Natural killer cell (primary cell): ENCODE measurements at regions not wholly inside any gene's neighbourhood (a gene's known extent, or its start where the extent isn't known, plus 50 kb on each side); places are given as distances from the start of the nearest gene placed in this dataset.

Source experiments
- ATAC-seq, 3 donors: fragments of 150-1000 bp in 2 of 3; fragments of 200-7000 bp in 1 of 3; cut with Tn5 transposase; 1 replicate in 1 of 3; 2 replicates in 2 of 3; pipeline ENCODE4 v1.10.0; 2021; ENCODE audit warnings: mild to moderate bottlenecking in 2 of 3, moderate library complexity in 2 of 3
- DNase-seq, 2 donors: peaks; one replicate each; pipeline versions ENCODE4 v3.0.0 to v3.0.0-alpha.2; 2013 to 2021; ENCODE audit warnings: mixed read lengths in 1 of 2
- H3K27ac ChIP-seq: one replicate; pipeline ENCODE4 v1.5.1; 2013; ENCODE audit warnings: mild to moderate bottlenecking, low read length
- H3K27me3 ChIP-seq: one replicate; pipeline ENCODE4 v1.6.1; 2013; ENCODE audit warnings: low read length; ENCODE audit not compliant: control insufficient read depth, insufficient read depth
- H3K36me3 ChIP-seq: one replicate; pipeline ENCODE4 v1.6.1; 2013; ENCODE audit warnings: low read length; ENCODE audit not compliant: control insufficient read depth, insufficient read depth
- H3K4me1 ChIP-seq: one replicate; pipeline ENCODE4 v1.6.1; 2013; ENCODE audit warnings: low read length; ENCODE audit not compliant: control insufficient read depth, insufficient read depth
- H3K4me3 ChIP-seq: one replicate; pipeline ENCODE4 v1.5.1; 2013; ENCODE audit warnings: low read length
- H3K9me3 ChIP-seq: one replicate; pipeline ENCODE4 v1.6.1; 2013; ENCODE audit warnings: low read length; ENCODE audit not compliant: control insufficient read depth, insufficient read depth
- H3K27ac Mint-ChIP-seq, 2 donors: one replicate each; pipeline ENCODE4 v1.8.0; 2022; ENCODE audit warnings: mild to moderate bottlenecking in 2 of 2, mixed read lengths in 2 of 2, moderate library complexity in 1 of 2
- H3K27me3 Mint-ChIP-seq, 2 donors: one replicate each; pipeline ENCODE4 v1.8.0; 2022; ENCODE audit warnings: low read depth in 2 of 2, mixed read lengths in 2 of 2
- H3K36me3 Mint-ChIP-seq: one replicate; pipeline ENCODE4 v1.8.0; 2022; ENCODE audit warnings: mixed read lengths
- H3K4me1 Mint-ChIP-seq, 2 donors: one replicate each; pipeline ENCODE4 v1.8.0; 2022; ENCODE audit warnings: mixed read lengths in 2 of 2
- H3K4me3 Mint-ChIP-seq: one replicate; pipeline ENCODE4 v1.8.0; 2022; ENCODE audit warnings: mild to moderate bottlenecking, moderate library complexity, mixed read lengths
- H3K9me3 Mint-ChIP-seq, 2 donors: one replicate each; pipeline ENCODE4 v1.8.0; 2022; ENCODE audit warnings: mixed read lengths in 2 of 2
- WGBS: methylation state at CpG from one replicate; pipeline ENCODE4 v1.1.7; 2013; ENCODE audit warnings: missing lambda C conversion rate; ENCODE audit not compliant: insufficient coverage; 5-methylcytosine and 5-hydroxymethylcytosine counted together
- intact Hi-C: fragments of 100-400 bp; cut with micrococcal nuclease; formaldehyde crosslinking; loops from one replicate; pipeline ENCODE4 v1.14.2; 2022
- TF ChIP-seq, protein P1 (sequence below): fragments of 200-600 bp; IDR thresholded peaks from one replicate; pipeline ENCODE4 v1.8.0; 2022; ENCODE audit warnings: antibody characterized with exemption

GRCh38 chr2:190782264-190782663 is 98.4 kb upstream of the GLS start:
- ATAC-seq (no peak), DNase-seq (no peak)
- Mint-ChIP-seq H3K4me1 (no peaks in the 10 kb centered on the region), H3K27me3 (peaks cover 15 to 17% of the 10 kb centered on the region in 2 donors), H3K4me3 (no peak overlapping the region), H3K36me3 (no peaks in the 10 kb centered on the region), H3K9me3 (no peaks in the 10 kb centered on the region), H3K27ac (no peak overlapping the region)
- H3K36me3 ChIP-seq: no peaks in the 10 kb centered on the region
- no peak overlapping the region for H3K4me3 ChIP-seq
- H3K27me3 ChIP-seq: no peaks in the 10 kb centered on the region
- no peaks in the 10 kb centered on the region for H3K9me3 ChIP-seq
- TF ChIP-seq, protein P1, sequence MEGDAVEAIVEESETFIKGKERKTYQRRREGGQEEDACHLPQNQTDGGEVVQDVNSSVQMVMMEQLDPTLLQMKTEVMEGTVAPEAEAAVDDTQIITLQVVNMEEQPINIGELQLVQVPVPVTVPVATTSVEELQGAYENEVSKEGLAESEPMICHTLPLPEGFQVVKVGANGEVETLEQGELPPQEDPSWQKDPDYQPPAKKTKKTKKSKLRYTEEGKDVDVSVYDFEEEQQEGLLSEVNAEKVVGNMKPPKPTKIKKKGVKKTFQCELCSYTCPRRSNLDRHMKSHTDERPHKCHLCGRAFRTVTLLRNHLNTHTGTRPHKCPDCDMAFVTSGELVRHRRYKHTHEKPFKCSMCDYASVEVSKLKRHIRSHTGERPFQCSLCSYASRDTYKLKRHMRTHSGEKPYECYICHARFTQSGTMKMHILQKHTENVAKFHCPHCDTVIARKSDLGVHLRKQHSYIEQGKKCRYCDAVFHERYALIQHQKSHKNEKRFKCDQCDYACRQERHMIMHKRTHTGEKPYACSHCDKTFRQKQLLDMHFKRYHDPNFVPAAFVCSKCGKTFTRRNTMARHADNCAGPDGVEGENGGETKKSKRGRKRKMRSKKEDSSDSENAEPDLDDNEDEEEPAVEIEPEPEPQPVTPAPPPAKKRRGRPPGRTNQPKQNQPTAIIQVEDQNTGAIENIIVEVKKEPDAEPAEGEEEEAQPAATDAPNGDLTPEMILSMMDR: no peak
- H3K4me1 ChIP-seq: no peaks in the 10 kb centered on the region
- 91% methylated on average over 2 of the region's 2 CpGs for WGBS
- H3K27ac ChIP-seq: no peak overlapping the region
- intact Hi-C loops: no loop called here

- Mint-ChIP-seq H3K27me3 (peaks cover 15 to 17% of the 10 kb centered on the region in 2 donors), H3K9me3 (no peaks in the 10 kb centered on the region), H3K36me3 (no peaks in the 10 kb centered on the region), H3K4me1 (no peaks in the 10 kb centered on the region), H3K27ac (no peak overlapping the region), H3K4me3 (no peak overlapping the region)
- Histone ChIP-seq H3K27me3 (no peaks in the 10 kb centered on the region), H3K4me1 (no peaks in the 10 kb centered on the region), H3K36me3 (no peaks in the 10 kb centered on the region), H3K27ac (no peak overlapping the region), H3K9me3 (no peaks in the 10 kb centered on the region), H3K4me3 (no peak overlapping the region)
- WGBS: 88% methylated on average over 1 of the region's 1 CpG
- ATAC-seq (no peak), DNase-seq (no peak)
- TF ChIP-seq, protein P1: no peak
- intact Hi-C loops: no loop called here
Observed at GRCh38 chr2:190783513-190784263, 96.9 kb upstream of the GLS start.

DNA sequence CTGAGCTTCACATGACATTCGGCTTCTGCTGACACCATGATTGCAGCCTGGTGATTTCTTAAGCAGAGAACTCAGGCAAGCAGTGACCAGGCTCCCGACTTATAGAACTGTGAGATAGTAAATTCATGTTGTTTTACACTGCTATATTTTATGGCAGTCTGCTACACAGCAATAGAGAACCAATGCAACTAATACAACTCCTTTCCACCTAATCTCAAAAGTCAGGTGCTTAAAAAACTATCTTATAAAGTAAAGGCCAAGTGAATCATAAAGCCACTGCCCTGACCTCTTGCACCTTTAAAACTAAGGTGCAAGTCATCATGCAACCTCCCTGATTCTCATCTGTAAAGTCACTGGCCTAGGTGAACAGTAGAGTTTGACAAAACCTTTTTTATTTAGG is 95.3 kb upstream of the GLS start:
- Histone ChIP-seq H3K4me3 (no peak overlapping the region), H3K36me3 (no peaks in the 10 kb centered on the region), H3K27ac (no peak overlapping the region), H3K9me3 (no peaks in the 10 kb centered on the region), H3K4me1 (no peaks in the 10 kb centered on the region), H3K27me3 (no peaks in the 10 kb centered on the region)
- WGBS: 100% methylated on average over 2 of the region's 2 CpGs
- H3K27me3 Mint-ChIP-seq: peaks cover 10 to 13% of the 10 kb centered on the region in 2 donors
- intact Hi-C loops: no loop called here
- H3K36me3 Mint-ChIP-seq: no peaks in the 10 kb centered on the region
- no peak overlapping the region for H3K4me3 Mint-ChIP-seq
- H3K4me1 Mint-ChIP-seq: no peaks in the 10 kb centered on the region
- no peaks in the 10 kb centered on the region for H3K9me3 Mint-ChIP-seq
- no peak for ATAC-seq
- no peak overlapping the region for H3K27ac Mint-ChIP-seq
- TF ChIP-seq, protein P1: no peak
- no peak for DNase-seq
